ENCODE measurements at regions not wholly inside any gene's neighbourhood (a gene's known extent, or its start where the extent isn't known, plus 50 kb on each side); places are given as distances from the start of the nearest gene placed in this dataset.

DNA sequence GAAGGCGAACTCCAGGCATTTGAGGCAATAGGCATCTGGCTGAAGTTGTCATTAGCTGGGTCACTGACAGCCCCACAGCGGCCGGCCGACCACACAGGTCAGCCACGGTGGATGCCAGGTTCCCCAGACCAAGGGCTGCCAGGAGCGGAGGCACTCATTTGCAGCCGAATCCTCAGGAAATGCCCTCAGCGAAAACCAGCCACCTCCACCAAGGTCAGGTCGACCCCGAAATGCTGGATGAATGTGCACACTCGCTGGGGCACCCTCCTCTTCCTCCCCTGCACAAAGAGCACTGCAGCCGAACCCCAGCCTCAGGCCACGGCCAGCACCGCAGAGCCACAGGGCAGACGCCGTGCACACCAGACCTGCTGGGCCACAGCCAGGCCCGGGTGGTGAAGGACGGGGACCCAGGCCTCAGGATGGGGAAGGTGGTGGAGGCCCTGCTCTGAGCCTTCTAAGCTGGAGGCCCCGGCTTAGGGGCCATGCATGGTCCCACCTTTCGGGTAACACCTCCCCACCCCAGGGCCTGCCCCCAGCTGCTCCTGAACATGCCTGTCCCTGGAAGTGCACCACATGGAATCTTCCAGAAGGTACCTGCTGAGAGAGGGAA lies 206.0 kb downstream of the BRD1 start (continued):
- TF ChIP-seq, protein P1, sequence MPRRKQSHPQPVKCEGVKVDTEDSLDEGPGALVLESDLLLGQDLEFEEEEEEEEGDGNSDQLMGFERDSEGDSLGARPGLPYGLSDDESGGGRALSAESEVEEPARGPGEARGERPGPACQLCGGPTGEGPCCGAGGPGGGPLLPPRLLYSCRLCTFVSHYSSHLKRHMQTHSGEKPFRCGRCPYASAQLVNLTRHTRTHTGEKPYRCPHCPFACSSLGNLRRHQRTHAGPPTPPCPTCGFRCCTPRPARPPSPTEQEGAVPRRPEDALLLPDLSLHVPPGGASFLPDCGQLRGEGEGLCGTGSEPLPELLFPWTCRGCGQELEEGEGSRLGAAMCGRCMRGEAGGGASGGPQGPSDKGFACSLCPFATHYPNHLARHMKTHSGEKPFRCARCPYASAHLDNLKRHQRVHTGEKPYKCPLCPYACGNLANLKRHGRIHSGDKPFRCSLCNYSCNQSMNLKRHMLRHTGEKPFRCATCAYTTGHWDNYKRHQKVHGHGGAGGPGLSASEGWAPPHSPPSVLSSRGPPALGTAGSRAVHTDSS (CRISPR knock-in tag; conservative IDR thresholded peaks at IDR 0.05) = no peak
- TF ChIP-seq SKI (IDR thresholded peaks at IDR 0.05; ENCODE audit: partially characterized antibody) (no peak), MXI1 (IDR thresholded peaks at IDR 0.05; ENCODE audit: borderline replicate concordance, low read depth, low read length) (no peak), ISL2 (CRISPR knock-in tag; IDR thresholded peaks at IDR 0.05) (no peak), DMAP1 (CRISPR knock-in tag; IDR thresholded peaks at IDR 0.05) (no peak), DR1 (CRISPR knock-in tag; IDR thresholded peaks at IDR 0.05) (no peak), MYNN (CRISPR knock-in tag; IDR thresholded peaks at IDR 0.05; ENCODE audit: low read depth) (no peak), ZNF550 (CRISPR knock-in tag; IDR thresholded peaks at IDR 0.05; ENCODE audit: borderline replicate concordance) (no peak), TOE1 (CRISPR knock-in tag; IDR thresholded peaks at IDR 0.05) (no peak)

DNA sequence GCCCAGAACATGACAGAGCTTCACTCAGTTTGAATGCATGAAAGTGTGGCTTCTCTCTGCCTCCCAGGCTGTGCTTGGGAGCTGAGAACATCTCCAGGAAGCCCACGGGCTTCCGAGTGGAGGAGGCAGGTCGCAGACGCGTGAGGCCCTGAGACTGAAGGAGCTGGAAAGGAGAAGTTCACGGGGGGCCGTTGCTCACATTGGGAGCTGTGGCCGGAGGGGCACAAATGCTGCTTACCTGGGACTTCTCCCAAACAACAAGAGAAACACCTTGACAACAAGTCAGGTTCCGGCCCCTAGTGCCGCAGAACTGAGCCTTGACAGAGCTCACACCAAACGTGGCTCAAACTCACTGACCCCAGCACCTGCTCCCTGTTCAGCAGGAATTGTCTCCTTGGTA lies 207.0 kb downstream of the BRD1 start:
- no peak overlapping the region for H3K27ac ChIP-seq (ENCODE audit: extremely low read length, insufficient read depth, low read length)
- no peak for DNase-seq (ENCODE audit: low spot score)
- H3K9me3 ChIP-seq (ENCODE audit: low read length) = no peaks in the 10 kb centered on the region
- WGBS (ENCODE audit: low lambda C conversion rate) = 17% methylated on average over 6 of the region's 11 CpGs
- intact Hi-C loops (cut with micrococcal nuclease; ENCODE audit: unreplicated experiment) = no loop called here
- in situ Hi-C loops (cut with HindIII; ENCODE audit: extremely low pct_ligation_motif_present, low pct_unique_long_range_greater_than_20kb) = no loop called here
- no peak overlapping the region for H3K4me3 ChIP-seq (replicated peaks in 1 of 3; ENCODE audit: insufficient read depth in 1 of 3, low read depth in 2 of 3, low read length in 3 of 3)
- no peak for ATAC-seq
- POLR2A ChIA-PET = no interaction called here
- peaks cover 21 to 75% of the 10 kb centered on the region in 2 experiments for H3K27me3 ChIP-seq (ENCODE audit: control insufficient read depth in 1 of 2, insufficient read depth in 2 of 2, low read length in 2 of 2)
- H3K9ac ChIP-seq (ENCODE audit: insufficient read depth, low read depth, low read length) = no peak overlapping the region
- H2AFZ ChIP-seq (ENCODE audit: low read length) = no peak overlapping the region
- CTCF ChIA-PET (ENCODE audit: low intra/inter-chr PET ratio, low total read pairs) = no interaction called here
- H3K79me2 ChIP-seq (ENCODE audit: insufficient read depth, low read length) = no peaks in the 10 kb centered on the region
- no peak overlapping the region for H3K4me2 ChIP-seq (ENCODE audit: low read depth, low read length)
- H3K4me1 ChIP-seq (ENCODE audit: insufficient read depth, low read length) = no peaks in the 10 kb centered on the region
- no TSS peak for BruUV-seq (replicated peaks)
- FAIRE-seq = no peak
- peaks cover 3% of the 10 kb centered on the region; the same call in 1 of the 2 replicates for H4K20me1 ChIP-seq (ENCODE audit: insufficient read depth, low read length)
- no peaks in the 10 kb centered on the region for H3K36me3 ChIP-seq (replicated peaks in 1 of 2; ENCODE audit: control insufficient read depth in 1 of 2, insufficient read depth in 2 of 2, low read length in 2 of 2)
- TF ChIP-seq CAMTA2 (CRISPR knock-in tag; IDR thresholded peaks at IDR 0.05; ENCODE audit: borderline replicate concordance) (no peak), BORCS8-MEF2B (CRISPR knock-in tag; IDR thresholded peaks at IDR 0.05) (no peak), RCOR2 (CRISPR knock-in tag; IDR thresholded peaks at IDR 0.05) (no peak), ZMYM4 (CRISPR knock-in tag; IDR thresholded peaks at IDR 0.05) (no peak), ZNF33A (CRISPR knock-in tag; IDR thresholded peaks at IDR 0.05; ENCODE audit: borderline replicate concordance) (no peak), ZNF614 (CRISPR knock-in tag; IDR thresholded peaks at IDR 0.05; ENCODE audit: borderline replicate concordance) (no peak)
- TF ChIP-seq, protein P2, sequence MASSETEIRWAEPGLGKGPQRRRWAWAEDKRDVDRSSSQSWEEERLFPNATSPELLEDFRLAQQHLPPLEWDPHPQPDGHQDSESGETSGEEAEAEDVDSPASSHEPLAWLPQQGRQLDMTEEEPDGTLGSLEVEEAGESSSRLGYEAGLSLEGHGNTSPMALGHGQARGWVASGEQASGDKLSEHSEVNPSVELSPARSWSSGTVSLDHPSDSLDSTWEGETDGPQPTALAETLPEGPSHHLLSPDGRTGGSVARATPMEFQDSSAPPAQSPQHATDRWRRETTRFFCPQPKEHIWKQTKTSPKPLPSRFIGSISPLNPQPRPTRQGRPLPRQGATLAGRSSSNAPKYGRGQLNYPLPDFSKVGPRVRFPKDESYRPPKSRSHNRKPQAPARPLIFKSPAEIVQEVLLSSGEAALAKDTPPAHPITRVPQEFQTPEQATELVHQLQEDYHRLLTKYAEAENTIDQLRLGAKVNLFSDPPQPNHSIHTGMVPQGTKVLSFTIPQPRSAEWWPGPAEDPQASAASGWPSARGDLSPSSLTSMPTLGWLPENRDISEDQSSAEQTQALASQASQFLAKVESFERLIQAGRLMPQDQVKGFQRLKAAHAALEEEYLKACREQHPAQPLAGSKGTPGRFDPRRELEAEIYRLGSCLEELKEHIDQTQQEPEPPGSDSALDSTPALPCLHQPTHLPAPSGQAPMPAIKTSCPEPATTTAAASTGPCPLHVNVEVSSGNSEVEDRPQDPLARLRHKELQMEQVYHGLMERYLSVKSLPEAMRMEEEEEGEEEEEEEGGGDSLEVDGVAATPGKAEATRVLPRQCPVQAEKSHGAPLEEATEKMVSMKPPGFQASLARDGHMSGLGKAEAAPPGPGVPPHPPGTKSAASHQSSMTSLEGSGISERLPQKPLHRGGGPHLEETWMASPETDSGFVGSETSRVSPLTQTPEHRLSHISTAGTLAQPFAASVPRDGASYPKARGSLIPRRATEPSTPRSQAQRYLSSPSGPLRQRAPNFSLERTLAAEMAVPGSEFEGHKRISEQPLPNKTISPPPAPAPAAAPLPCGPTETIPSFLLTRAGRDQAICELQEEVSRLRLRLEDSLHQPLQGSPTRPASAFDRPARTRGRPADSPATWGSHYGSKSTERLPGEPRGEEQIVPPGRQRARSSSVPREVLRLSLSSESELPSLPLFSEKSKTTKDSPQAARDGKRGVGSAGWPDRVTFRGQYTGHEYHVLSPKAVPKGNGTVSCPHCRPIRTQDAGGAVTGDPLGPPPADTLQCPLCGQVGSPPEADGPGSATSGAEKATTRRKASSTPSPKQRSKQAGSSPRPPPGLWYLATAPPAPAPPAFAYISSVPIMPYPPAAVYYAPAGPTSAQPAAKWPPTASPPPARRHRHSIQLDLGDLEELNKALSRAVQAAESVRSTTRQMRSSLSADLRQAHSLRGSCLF (CRISPR knock-in tag; IDR thresholded peaks at IDR 0.05; ENCODE audit: borderline replicate concordance) = no peak
- TF ChIP-seq, protein P3, sequence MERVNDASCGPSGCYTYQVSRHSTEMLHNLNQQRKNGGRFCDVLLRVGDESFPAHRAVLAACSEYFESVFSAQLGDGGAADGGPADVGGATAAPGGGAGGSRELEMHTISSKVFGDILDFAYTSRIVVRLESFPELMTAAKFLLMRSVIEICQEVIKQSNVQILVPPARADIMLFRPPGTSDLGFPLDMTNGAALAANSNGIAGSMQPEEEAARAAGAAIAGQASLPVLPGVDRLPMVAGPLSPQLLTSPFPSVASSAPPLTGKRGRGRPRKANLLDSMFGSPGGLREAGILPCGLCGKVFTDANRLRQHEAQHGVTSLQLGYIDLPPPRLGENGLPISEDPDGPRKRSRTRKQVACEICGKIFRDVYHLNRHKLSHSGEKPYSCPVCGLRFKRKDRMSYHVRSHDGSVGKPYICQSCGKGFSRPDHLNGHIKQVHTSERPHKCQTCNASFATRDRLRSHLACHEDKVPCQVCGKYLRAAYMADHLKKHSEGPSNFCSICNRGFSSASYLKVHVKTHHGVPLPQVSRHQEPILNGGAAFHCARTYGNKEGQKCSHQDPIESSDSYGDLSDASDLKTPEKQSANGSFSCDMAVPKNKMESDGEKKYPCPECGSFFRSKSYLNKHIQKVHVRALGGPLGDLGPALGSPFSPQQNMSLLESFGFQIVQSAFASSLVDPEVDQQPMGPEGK (CRISPR knock-in tag; IDR thresholded peaks at IDR 0.05) = no peak

All from HepG2 (cell line).